ENCODE measurements at regions not wholly inside any gene's neighbourhood (a gene's known extent, or its start where the extent isn't known, plus 50 kb on each side); places are given as distances from the start of the nearest gene placed in this dataset.

DNA sequence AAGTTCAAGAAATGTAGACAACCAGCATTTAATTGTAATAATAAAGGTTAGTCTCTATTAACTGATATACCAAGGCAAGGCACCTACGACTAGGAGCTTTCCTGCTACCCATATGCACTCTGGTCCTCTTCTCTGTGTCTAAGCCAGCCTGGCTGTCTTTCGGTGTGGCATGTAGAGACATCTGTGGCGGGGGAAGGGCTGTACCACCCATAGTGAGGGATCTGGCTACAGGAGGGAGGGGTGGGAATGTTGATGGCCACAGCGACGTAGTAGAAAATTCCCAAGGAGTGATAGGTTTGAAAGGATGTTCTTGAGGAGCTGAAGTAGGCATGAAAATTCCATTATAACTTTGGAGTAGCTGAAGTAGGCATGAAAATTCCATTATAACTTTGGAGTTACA is 344.2 kb downstream of the ATP23 start:
- no peak overlapping the region for H3K27ac Mint-ChIP-seq (ENCODE audit: unreplicated experiment)
- TF ChIP-seq, protein P1, sequence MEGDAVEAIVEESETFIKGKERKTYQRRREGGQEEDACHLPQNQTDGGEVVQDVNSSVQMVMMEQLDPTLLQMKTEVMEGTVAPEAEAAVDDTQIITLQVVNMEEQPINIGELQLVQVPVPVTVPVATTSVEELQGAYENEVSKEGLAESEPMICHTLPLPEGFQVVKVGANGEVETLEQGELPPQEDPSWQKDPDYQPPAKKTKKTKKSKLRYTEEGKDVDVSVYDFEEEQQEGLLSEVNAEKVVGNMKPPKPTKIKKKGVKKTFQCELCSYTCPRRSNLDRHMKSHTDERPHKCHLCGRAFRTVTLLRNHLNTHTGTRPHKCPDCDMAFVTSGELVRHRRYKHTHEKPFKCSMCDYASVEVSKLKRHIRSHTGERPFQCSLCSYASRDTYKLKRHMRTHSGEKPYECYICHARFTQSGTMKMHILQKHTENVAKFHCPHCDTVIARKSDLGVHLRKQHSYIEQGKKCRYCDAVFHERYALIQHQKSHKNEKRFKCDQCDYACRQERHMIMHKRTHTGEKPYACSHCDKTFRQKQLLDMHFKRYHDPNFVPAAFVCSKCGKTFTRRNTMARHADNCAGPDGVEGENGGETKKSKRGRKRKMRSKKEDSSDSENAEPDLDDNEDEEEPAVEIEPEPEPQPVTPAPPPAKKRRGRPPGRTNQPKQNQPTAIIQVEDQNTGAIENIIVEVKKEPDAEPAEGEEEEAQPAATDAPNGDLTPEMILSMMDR (IDR thresholded peaks at IDR 0.05): no peak
- DNase-seq (ENCODE audit: extremely low spot score, unreplicated experiment): no peak
- H3K27me3 Mint-ChIP-seq (ENCODE audit: unreplicated experiment): no peaks in the 10 kb centered on the region
- H3K4me3 Mint-ChIP-seq (ENCODE audit: unreplicated experiment): no peak overlapping the region
- H3K36me3 Mint-ChIP-seq (ENCODE audit: unreplicated experiment): no peaks in the 10 kb centered on the region
- H3K4me1 Mint-ChIP-seq (ENCODE audit: unreplicated experiment): peaks cover 3% of the 10 kb centered on the region
- peaks cover 8% of the 10 kb centered on the region for H3K9me3 Mint-ChIP-seq (ENCODE audit: unreplicated experiment)

DNA sequence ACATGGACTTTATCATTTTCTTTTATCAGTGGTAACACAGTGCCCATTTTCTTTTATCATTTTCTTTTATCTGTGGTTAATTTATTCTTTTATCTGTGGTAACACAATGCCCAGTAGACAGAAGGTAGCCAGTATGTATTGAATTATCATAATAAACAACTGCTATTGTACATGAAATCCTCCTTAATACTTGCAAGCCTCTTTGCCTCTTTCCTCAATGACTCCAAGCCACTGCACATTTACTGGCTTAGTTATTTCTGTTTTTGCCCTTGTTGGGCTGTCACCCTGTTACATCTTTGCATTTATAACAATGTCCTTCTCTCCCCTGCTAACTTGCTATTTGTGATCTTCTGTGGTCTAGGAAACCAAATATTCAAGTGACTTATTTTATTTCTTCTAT is 345.0 kb downstream of the ATP23 start:
- DNase-seq (ENCODE audit: extremely low spot score, unreplicated experiment): no peak
- H3K27me3 Mint-ChIP-seq (ENCODE audit: unreplicated experiment): no peaks in the 10 kb centered on the region
- H3K4me1 Mint-ChIP-seq (ENCODE audit: unreplicated experiment): peaks cover 3% of the 10 kb centered on the region
- TF ChIP-seq, protein P1 (IDR thresholded peaks at IDR 0.05): no peak
- no peaks in the 10 kb centered on the region for H3K36me3 Mint-ChIP-seq (ENCODE audit: unreplicated experiment)
- no peak overlapping the region for H3K27ac Mint-ChIP-seq (ENCODE audit: unreplicated experiment)
- peaks cover 8% of the 10 kb centered on the region for H3K9me3 Mint-ChIP-seq (ENCODE audit: unreplicated experiment)
- H3K4me3 Mint-ChIP-seq (ENCODE audit: unreplicated experiment): no peak overlapping the region

DNA sequence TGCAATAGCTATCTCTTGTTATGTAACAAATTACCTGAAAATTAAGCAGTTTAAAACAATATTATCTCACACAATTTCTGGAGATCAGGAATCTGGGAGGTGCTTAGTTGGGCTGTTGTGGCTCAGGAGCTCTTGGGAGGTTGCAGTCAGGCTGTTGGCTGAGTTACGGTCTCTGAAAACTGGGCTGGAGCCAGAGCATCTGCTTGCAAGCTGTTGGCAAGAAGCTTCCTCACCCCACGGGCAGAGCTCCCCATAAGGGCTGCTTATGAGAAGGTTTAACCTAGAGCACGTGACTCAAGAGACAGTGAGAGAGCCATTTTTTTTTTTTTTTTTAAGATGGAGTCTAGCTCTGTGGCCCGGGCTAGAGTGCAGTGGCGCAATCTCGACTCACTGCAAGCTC is 346.8 kb downstream of the ATP23 start:
- Mint-ChIP-seq H3K4me1 (ENCODE audit: unreplicated experiment) (peaks cover 3% of the 10 kb centered on the region), H3K36me3 (ENCODE audit: unreplicated experiment) (no peaks in the 10 kb centered on the region)
- DNase-seq (ENCODE audit: extremely low spot score, unreplicated experiment): no peak

DNA sequence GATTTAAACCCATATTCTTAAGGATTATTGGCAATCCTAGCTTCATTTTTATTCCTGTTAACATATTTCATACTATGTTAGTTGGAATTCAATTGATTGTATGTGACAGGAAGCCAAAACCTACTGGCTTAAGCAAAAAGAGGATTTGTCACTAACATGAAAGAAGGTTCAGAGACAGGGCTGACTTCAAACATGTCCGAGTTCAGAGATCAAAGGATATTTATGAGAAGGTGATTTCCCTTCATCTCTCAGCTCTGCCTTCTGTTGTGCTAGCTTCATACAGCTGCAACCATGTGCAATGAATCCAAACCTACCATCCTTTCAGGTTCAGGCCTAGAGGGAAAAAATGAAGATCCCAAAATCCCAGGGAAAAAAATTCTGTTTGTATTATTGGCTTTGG is 349.7 kb downstream of the ATP23 start:
- Mint-ChIP-seq H3K27me3 (ENCODE audit: unreplicated experiment) (peaks cover 2% of the 10 kb centered on the region), H3K4me1 (ENCODE audit: unreplicated experiment) (no peaks in the 10 kb centered on the region), H3K36me3 (ENCODE audit: unreplicated experiment) (no peaks in the 10 kb centered on the region), H3K27ac (ENCODE audit: unreplicated experiment) (no peak overlapping the region), H3K9me3 (ENCODE audit: unreplicated experiment) (no peaks in the 10 kb centered on the region), H3K4me3 (ENCODE audit: unreplicated experiment) (no peak overlapping the region)
- DNase-seq (ENCODE audit: extremely low spot score, unreplicated experiment): no peak
- TF ChIP-seq, protein P1 (IDR thresholded peaks at IDR 0.05): no peak

More for the DNA sequence above, 346.8 kb downstream of the ATP23 start:
- Mint-ChIP-seq H3K27ac (ENCODE audit: unreplicated experiment) (no peak overlapping the region), H3K27me3 (ENCODE audit: unreplicated experiment) (no peaks in the 10 kb centered on the region), H3K4me3 (ENCODE audit: unreplicated experiment) (no peak overlapping the region), H3K9me3 (ENCODE audit: unreplicated experiment) (peaks cover 2% of the 10 kb centered on the region)
- TF ChIP-seq, protein P1 (IDR thresholded peaks at IDR 0.05): no peak

DNA sequence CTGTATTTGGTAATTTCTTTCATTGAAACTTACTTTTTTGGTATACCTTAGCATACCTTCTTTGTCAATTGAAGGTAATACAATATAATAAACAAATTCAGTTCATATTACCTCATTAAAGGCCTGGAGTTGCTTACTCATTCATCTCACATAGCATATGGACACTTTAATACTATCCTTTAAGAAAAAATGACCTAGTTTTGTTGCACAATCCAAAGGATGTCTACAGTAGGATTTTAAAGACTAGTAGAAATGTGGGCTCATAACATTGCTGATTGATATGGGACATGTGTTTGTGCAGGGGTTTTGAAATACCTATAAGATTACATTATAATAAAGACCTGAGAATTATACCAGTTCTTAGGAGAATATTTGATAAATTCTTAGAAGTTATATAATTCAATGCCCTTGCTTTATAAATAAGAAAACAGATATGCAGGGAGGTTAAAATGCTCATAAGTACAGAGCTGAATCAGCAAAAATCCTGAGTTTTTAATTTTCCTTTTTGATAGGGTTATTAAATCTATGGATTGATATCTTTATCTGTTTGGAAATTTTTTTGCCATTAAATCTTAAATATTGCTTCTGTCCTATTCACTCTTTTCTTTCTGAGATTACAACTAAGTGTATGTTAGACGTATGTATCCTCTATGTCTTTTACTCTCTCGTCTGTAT is 352.1 kb downstream of the ATP23 start:
- H3K4me3 Mint-ChIP-seq (ENCODE audit: unreplicated experiment): no peak overlapping the region
- peaks cover 2% of the 10 kb centered on the region for H3K27me3 Mint-ChIP-seq (ENCODE audit: unreplicated experiment)
- no peak overlapping the region for H3K27ac Mint-ChIP-seq (ENCODE audit: unreplicated experiment)
- no peaks in the 10 kb centered on the region for H3K4me1 Mint-ChIP-seq (ENCODE audit: unreplicated experiment)
- H3K9me3 Mint-ChIP-seq (ENCODE audit: unreplicated experiment): no peaks in the 10 kb centered on the region
- no peaks in the 10 kb centered on the region for H3K36me3 Mint-ChIP-seq (ENCODE audit: unreplicated experiment)
- DNase-seq (ENCODE audit: extremely low spot score, unreplicated experiment): no peak
- TF ChIP-seq, protein P1 (IDR thresholded peaks at IDR 0.05): no peak

Measured in osteocyte (in vitro differentiated cells).